KMS-11 (cell line): ENCODE measurements at regions not wholly inside any gene's neighbourhood (a gene's known extent, or its start where the extent isn't known, plus 50 kb on each side); places are given as distances from the start of the nearest gene placed in this dataset.

Experiments
- H2AFZ ChIP-seq: fragments of 200-600 bp; sonication (generic); 2 replicates; pipeline ENCODE4 v1.6.1; 2016; ENCODE audit warnings: antibody characterized with exemption, mixed run types, low read depth
- H3K27ac ChIP-seq: fragments of 200-600 bp; sonication (generic); 2 replicates; pipeline ENCODE4 v1.6.1; 2016; ENCODE audit warnings: mild to moderate bottlenecking, mixed run types
- H3K27me3 ChIP-seq: fragments of 200-600 bp; sonication (generic); 2 replicates; pipeline ENCODE4 v1.6.1; 2017; ENCODE audit warnings: mild to moderate bottlenecking, low read depth, mixed run types, moderate library complexity; ENCODE audit not compliant: insufficient read depth
- H3K36me3 ChIP-seq: fragments of 200-600 bp; sonication (generic); 2 replicates; pipeline ENCODE4 v1.6.1; 2017; ENCODE audit warnings: mild to moderate bottlenecking, mixed run types; ENCODE audit not compliant: insufficient read depth
- H3K4me1 ChIP-seq: fragments of 200-600 bp; sonication (generic); 2 replicates; pipeline ENCODE4 v1.6.1; 2016; ENCODE audit warnings: mild to moderate bottlenecking, low read depth, mixed run types; ENCODE audit not compliant: poor library complexity, severe bottlenecking
- H3K4me2 ChIP-seq: fragments of 200-600 bp; sonication (generic); 2 replicates; pipeline ENCODE4 v1.7.0; 2016; ENCODE audit warnings: mild to moderate bottlenecking, mixed run types
- H3K4me3 ChIP-seq: fragments of 200-600 bp; sonication (generic); IDR thresholded peaks from 2 replicates; pipeline ENCODE4 v1.6.1; 2017; ENCODE audit warnings: low read depth, low read length, mixed read lengths; ENCODE audit not compliant: insufficient read depth
- H3K79me2 ChIP-seq: fragments of 200-600 bp; sonication (generic); 2 replicates; pipeline ENCODE4 v1.6.1; 2016; ENCODE audit warnings: low read depth, mixed run types; ENCODE audit not compliant: insufficient read depth
- H3K9ac ChIP-seq: fragments of 200-600 bp; sonication (generic); 2 replicates; pipeline ENCODE4 v1.6.1; 2016; ENCODE audit warnings: mild to moderate bottlenecking, mixed run types
- H4K20me1 ChIP-seq: fragments of 200-600 bp; sonication (generic); 2 replicates; pipeline ENCODE4 v1.6.1; 2016; ENCODE audit warnings: mild to moderate bottlenecking, mixed run types; ENCODE audit not compliant: insufficient read depth
- TF ChIP-seq, protein P1 (sequence below): fragments of 200-600 bp; sonication (generic); conservative IDR thresholded peaks from 2 replicates; pipeline ENCODE4 v1.6.1; 2017; ENCODE audit warnings: low read depth, mild to moderate bottlenecking, antibody characterized with exemption, low read length, moderate library complexity, mixed read lengths

DNA sequence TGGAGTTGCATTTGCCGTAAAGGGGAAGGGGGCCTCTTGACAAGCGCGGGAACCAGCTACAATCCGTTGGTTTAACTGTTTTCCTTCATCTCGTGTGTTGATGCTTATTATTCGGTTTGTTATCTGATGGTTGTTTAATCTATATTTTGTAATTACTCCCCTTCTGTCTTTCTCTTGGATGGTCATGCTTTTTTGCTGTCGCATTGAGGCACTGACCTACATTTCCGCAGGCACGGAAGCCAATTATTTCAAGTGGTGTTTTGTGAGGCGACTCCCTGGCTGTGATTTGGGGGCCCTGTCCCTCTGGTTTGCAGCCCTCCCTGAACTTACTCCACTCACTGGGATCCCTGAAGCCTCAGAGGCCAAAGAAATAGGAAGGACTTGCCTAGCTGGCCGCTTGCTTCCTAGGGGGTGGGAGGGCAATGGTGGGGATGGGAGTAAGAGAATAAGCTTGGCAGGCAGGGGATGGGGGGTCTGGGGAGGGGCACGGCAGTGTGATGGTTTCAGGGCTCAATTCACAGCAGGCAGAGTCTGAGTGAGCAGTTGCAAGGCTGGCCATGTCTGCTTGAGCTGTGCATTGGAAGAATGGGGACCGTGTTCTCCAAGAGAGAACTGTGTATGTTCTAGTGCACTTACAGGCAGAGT is 165.8 kb upstream of the B3GAT1 start:
- no peak overlapping the region for H2AFZ ChIP-seq
- no peaks in the 10 kb centered on the region for H4K20me1 ChIP-seq
- TF ChIP-seq, protein P1, sequence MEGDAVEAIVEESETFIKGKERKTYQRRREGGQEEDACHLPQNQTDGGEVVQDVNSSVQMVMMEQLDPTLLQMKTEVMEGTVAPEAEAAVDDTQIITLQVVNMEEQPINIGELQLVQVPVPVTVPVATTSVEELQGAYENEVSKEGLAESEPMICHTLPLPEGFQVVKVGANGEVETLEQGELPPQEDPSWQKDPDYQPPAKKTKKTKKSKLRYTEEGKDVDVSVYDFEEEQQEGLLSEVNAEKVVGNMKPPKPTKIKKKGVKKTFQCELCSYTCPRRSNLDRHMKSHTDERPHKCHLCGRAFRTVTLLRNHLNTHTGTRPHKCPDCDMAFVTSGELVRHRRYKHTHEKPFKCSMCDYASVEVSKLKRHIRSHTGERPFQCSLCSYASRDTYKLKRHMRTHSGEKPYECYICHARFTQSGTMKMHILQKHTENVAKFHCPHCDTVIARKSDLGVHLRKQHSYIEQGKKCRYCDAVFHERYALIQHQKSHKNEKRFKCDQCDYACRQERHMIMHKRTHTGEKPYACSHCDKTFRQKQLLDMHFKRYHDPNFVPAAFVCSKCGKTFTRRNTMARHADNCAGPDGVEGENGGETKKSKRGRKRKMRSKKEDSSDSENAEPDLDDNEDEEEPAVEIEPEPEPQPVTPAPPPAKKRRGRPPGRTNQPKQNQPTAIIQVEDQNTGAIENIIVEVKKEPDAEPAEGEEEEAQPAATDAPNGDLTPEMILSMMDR, result no peak
- no peak overlapping the region for H3K27ac ChIP-seq
- no peak overlapping the region for H3K4me2 ChIP-seq
- no peak overlapping the region for H3K4me3 ChIP-seq
- H3K36me3 ChIP-seq, result no peaks in the 10 kb centered on the region
- no peak overlapping the region for H3K9ac ChIP-seq
- H3K79me2 ChIP-seq, result no peaks in the 10 kb centered on the region
- H3K27me3 ChIP-seq, result no peaks in the 10 kb centered on the region
- no peaks in the 10 kb centered on the region for H3K4me1 ChIP-seq

DNA sequence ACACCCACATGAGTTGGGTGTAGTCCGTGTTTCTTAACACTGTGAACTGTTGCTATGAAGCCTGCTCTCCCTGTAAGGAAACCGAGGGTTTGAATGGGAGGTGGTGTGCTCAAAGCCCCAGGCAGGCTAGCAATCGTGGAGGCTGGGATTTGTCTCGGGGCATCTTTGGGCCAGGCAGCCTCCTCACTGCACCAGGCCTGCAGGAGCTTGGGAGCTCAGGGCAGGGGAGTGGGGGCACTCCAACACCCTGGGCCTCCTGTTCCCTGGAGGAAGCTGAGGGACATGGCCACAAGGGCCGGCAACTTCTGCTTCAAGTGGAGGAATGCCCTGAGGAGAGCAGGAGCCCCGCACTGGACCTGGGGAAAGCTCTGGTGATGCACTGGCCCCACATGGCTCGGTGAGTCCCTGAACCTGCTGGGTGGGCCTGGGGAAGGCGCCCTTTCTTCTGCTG is 164.7 kb upstream of the B3GAT1 start:
- Histone ChIP-seq H3K79me2 (no peaks in the 10 kb centered on the region), H3K36me3 (no peaks in the 10 kb centered on the region), H4K20me1 (no peaks in the 10 kb centered on the region), H3K4me2 (no peak overlapping the region), H3K4me1 (no peaks in the 10 kb centered on the region), H3K27me3 (no peaks in the 10 kb centered on the region), H2AFZ (no peak overlapping the region), H3K4me3 (no peak overlapping the region), H3K27ac (no peak overlapping the region), H3K9ac (no peak overlapping the region)
- TF ChIP-seq, protein P1, result no peak

DNA sequence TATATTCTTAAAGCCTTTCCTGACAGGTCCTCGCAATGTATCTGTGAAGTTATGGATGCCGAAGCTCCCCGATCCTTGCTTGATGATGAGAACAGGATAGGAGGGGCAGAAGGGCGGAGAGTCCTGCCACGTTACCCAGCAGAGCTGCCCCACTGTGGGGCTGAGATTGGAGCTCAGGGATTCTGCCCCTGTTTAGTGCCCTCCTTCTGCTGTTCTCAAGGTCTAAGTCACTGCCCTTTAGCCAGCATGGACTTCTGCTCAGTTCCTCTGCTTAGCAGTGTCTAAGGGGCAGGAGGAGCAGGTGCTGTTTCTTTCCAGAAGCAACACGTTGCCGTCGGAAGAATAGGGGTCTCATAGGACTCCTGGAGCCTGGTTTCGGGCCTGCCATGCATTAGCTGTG is 164.2 kb upstream of the B3GAT1 start:
- H3K4me2 ChIP-seq, result no peak overlapping the region
- no peak overlapping the region for H2AFZ ChIP-seq
- H3K27ac ChIP-seq, result no peak overlapping the region
- H3K9ac ChIP-seq, result no peak overlapping the region
- no peaks in the 10 kb centered on the region for H3K79me2 ChIP-seq
- no peaks in the 10 kb centered on the region for H3K36me3 ChIP-seq
- no peaks in the 10 kb centered on the region for H4K20me1 ChIP-seq
- no peaks in the 10 kb centered on the region for H3K4me1 ChIP-seq
- H3K4me3 ChIP-seq, result no peak overlapping the region
- no peaks in the 10 kb centered on the region for H3K27me3 ChIP-seq
- TF ChIP-seq, protein P1, result no peak

DNA sequence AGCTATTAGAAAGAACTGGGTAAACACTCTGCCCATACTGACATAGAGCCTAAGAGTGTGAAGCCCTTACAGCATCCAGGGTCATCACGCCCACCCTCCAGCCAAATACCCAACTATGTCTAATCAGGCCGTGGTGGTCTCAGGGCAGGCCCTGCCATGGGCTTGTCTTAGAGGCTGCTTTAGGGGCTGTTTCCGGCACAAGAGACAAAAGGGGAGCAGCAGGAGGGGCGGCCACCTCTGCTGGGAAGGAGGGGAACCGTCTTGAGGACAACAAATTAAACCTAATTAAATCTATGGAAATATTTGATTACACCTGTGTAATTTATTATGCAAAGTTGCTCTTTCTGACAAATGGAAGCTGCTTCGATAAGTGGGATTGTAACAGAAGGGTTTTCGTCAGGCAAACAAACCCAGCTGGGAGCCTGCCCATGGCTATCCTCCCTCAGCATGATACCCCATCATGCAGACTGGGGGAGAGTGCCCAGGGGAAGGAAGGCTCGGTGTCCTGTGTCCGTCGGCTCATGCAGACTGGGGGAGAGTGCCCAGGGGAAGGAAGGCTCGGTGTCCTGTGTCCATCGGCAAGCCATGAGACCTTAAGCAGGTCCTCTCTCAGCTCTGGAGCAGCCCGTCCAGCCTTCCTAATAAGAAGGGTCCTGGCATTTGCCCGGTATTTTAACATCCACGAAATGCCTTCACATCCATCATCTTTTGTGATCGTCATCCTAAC is 163.6 kb upstream of the B3GAT1 start:
- no peaks in the 10 kb centered on the region for H3K27me3 ChIP-seq
- TF ChIP-seq, protein P1, result no peak
- H4K20me1 ChIP-seq, result no peaks in the 10 kb centered on the region
- no peak overlapping the region for H2AFZ ChIP-seq
- H3K79me2 ChIP-seq, result no peaks in the 10 kb centered on the region
- no peak overlapping the region for H3K27ac ChIP-seq
- no peak overlapping the region for H3K4me3 ChIP-seq
- no peak overlapping the region for H3K4me2 ChIP-seq
- no peaks in the 10 kb centered on the region for H3K36me3 ChIP-seq
- no peak overlapping the region for H3K9ac ChIP-seq
- H3K4me1 ChIP-seq, result no peaks in the 10 kb centered on the region
